HEK293T (cell line): ENCODE measurements at regions not wholly inside any gene's neighbourhood (a gene's known extent, or its start where the extent isn't known, plus 50 kb on each side); places are given as distances from the start of the nearest gene placed in this dataset.

Experiments used
- ARNT ChIP-seq: fragments of 450-650 bp; IDR thresholded peaks from 2 replicates; pipeline ENCODE4 v1.6.1; 2017; ENCODE audit warnings: mild to moderate bottlenecking
- BHLHE40 ChIP-seq: fragments of 450-650 bp; IDR thresholded peaks from 2 replicates; pipeline ENCODE4 v1.6.1; 2016; ENCODE audit warnings: mild to moderate bottlenecking, moderate library complexity, borderline replicate concordance
- CTBP1 ChIP-seq: fragments of 450-650 bp; IDR thresholded peaks from 2 replicates; pipeline ENCODE4 v1.6.1; 2016; ENCODE audit warnings: borderline replicate concordance
- ELF4 ChIP-seq: fragments of 450-650 bp; IDR thresholded peaks from 2 replicates; pipeline ENCODE4 v1.6.1; 2017; ENCODE audit warnings: antibody characterized with exemption
- FOXA1 ChIP-seq: fragments of 450-650 bp; IDR thresholded peaks from 2 replicates; pipeline ENCODE4 v1.6.1; 2016; ENCODE audit warnings: mild to moderate bottlenecking
- FOXM1 ChIP-seq: fragments of 450-650 bp; IDR thresholded peaks from 2 replicates; pipeline ENCODE4 v1.6.1; 2017; ENCODE audit warnings: mild to moderate bottlenecking, borderline replicate concordance
- HDGF ChIP-seq: fragments of 450-650 bp; IDR thresholded peaks from 2 replicates; pipeline ENCODE4 v1.6.1; 2017; ENCODE audit warnings: antibody characterized with exemption, borderline replicate concordance
- NFRKB ChIP-seq: fragments of 450-650 bp; IDR thresholded peaks from 2 replicates; pipeline ENCODE4 v1.6.1; 2016; ENCODE audit warnings: mild to moderate bottlenecking, moderate library complexity
- SP1 ChIP-seq: fragments of 450-650 bp; IDR thresholded peaks from 2 replicates; pipeline ENCODE4 v1.6.1; 2017

DNA sequence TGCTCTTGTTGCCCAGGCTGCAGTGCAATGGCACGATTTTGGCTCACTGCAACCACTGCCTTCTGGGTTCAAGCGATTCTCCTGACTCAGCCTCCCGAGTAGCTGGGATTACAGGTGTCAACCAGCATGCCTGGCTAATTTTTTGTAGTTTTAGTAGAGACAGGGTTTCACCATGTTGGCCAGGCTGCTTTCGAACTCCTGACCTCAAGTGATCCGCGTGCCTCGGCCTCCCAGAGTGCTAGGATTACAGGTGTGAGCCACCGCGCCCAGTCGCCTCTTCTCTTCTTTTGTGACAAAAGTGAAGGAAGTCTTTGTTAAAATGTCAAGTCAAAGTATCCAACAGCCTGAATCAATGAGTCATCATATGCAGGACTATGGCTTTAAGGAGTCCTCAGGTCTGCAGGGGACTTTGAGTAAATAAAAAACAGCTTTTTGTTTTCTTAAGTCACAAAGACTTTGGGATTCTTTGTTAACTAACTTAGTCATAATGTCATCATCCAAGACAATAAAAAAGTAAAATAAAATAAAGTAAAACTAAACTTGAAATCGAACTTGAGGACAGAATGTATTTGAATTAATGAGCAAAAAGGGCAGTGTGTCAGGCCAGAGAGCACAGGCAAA, 1153.2 kb downstream of the SUCLG1 start:
- TF ChIP-seq CTBP1 (no peak), SP1 (no peak), HDGF (no peak), FOXA1 (no peak), NFRKB (no peak), FOXM1 (no peak), BHLHE40 (no peak), ELF4 (no peak), ARNT (no peak)
